ENCODE measurements at regions not wholly inside any gene's neighbourhood (a gene's known extent, or its start where the extent isn't known, plus 50 kb on each side); places are given as distances from the start of the nearest gene placed in this dataset.

- Mint-ChIP-seq H3K27me3 (ENCODE audit: low read depth in 3 of 3) (peaks cover 0 to 1% (median 0%) of the 10 kb centered on the region in 3 donors), H3K36me3 (no peaks in the 10 kb centered on the region), H3K27ac (no peak overlapping the region), H3K4me3 (no peak overlapping the region), H3K4me1 (peaks cover 10% of the 10 kb centered on the region), H3K9me3 (peaks cover 0 to 6% (median 3%) of the 10 kb centered on the region in 7 donors)
- Histone ChIP-seq H3K4me3 (replicated peaks in 1 of 3; ENCODE audit: low read depth in 2 of 3, low read length in 3 of 3) (no peak overlapping the region), H3K9me3 (replicated peaks in 1 of 2; ENCODE audit: control insufficient read depth in 1 of 2, insufficient read depth in 1 of 2, low read length in 2 of 2) (no peaks in the 10 kb centered on the region), H3K27me3 (ENCODE audit: control insufficient read depth in 2 of 2, insufficient read depth in 2 of 2, low read length in 2 of 2) (no peaks in the 10 kb centered on the region), H3K36me3 (replicated peaks in 1 of 2; ENCODE audit: control insufficient read depth in 1 of 2, insufficient read depth in 2 of 2, low read length in 2 of 2) (no peaks in the 10 kb centered on the region), H3K4me1 (ENCODE audit: control insufficient read depth in 1 of 2, insufficient read depth in 2 of 2, low read length in 2 of 2) (peaks cover 3 to 7% of the 10 kb centered on the region in 2 donors), H4K20me1 (ENCODE audit: insufficient read depth, low read length) (no peaks in the 10 kb centered on the region), H3K4me2 (replicated peaks; ENCODE audit: extremely low read depth, low read length, poor library complexity, severe bottlenecking) (no peak overlapping the region), H3K27ac (ENCODE audit: low read depth in 1 of 2, low read length in 2 of 2) (no peak overlapping the region), H3K79me2 (ENCODE audit: insufficient read depth, low read length) (no peaks in the 10 kb centered on the region), H3K9ac (ENCODE audit: insufficient read depth, low read length, poor library complexity, severe bottlenecking) (no peak overlapping the region), H2AFZ (ENCODE audit: insufficient read depth, low read depth, low read length, poor library complexity, severe bottlenecking) (no peak overlapping the region)
- peak; percentile 64 for TF ChIP-seq CTCF (IDR thresholded peaks at IDR 0.05)
- intact Hi-C loops (cut with micrococcal nuclease) = loop anchor here (5.0 kb wide), 1 partner anchor 495 kb away; no protein-coding TSS in a partner anchor
- no CpG with 5 or more reads among the region's 3 CpGs for WGBS (ENCODE audit: insufficient coverage)
- peak in 2 of 3 donors; percentile 32 to 35 for DNase-seq
Measured at GRCh38 chr12:104877103-104877705, 80.9 kb downstream of the SLC41A2 start.

- no peak overlapping the region for H3K27ac Mint-ChIP-seq
- H3K9me3 Mint-ChIP-seq = peaks cover 0 to 3% (median 0%) of the 10 kb centered on the region in 7 donors
- no peak overlapping the region for H3K9ac ChIP-seq (ENCODE audit: insufficient read depth, low read length, poor library complexity, severe bottlenecking)
- H3K4me3 ChIP-seq (replicated peaks in 1 of 3; ENCODE audit: low read depth in 2 of 3, low read length in 3 of 3) = no peak overlapping the region
- H3K36me3 ChIP-seq (replicated peaks in 1 of 2; ENCODE audit: control insufficient read depth in 1 of 2, insufficient read depth in 2 of 2, low read length in 2 of 2) = no peaks in the 10 kb centered on the region
- no peak overlapping the region for H3K4me3 Mint-ChIP-seq
- peaks cover 0 to 3% (median 0%) of the 10 kb centered on the region in 3 donors for H3K27me3 Mint-ChIP-seq (ENCODE audit: low read depth in 3 of 3)
- H3K4me1 ChIP-seq (ENCODE audit: control insufficient read depth in 1 of 2, insufficient read depth in 2 of 2, low read length in 2 of 2) = peaks cover 3 to 7% of the 10 kb centered on the region in 2 donors
- intact Hi-C loops (cut with micrococcal nuclease) = no loop called here
- peaks cover 10% of the 10 kb centered on the region for H3K4me1 Mint-ChIP-seq
- no peaks in the 10 kb centered on the region for H3K9me3 ChIP-seq (replicated peaks in 1 of 2; ENCODE audit: control insufficient read depth in 1 of 2, insufficient read depth in 1 of 2, low read length in 2 of 2)
- no peak overlapping the region for H3K27ac ChIP-seq (ENCODE audit: low read depth in 1 of 2, low read length in 2 of 2)
- H4K20me1 ChIP-seq (ENCODE audit: insufficient read depth, low read length) = no peaks in the 10 kb centered on the region
- H3K79me2 ChIP-seq (ENCODE audit: insufficient read depth, low read length) = no peaks in the 10 kb centered on the region
- no peak for TF ChIP-seq CTCF (IDR thresholded peaks at IDR 0.05)
- no peak overlapping the region for H2AFZ ChIP-seq (ENCODE audit: insufficient read depth, low read depth, low read length, poor library complexity, severe bottlenecking)
- WGBS (ENCODE audit: insufficient coverage) = no CpG with 5 or more reads among the region's 2 CpGs
- H3K4me2 ChIP-seq (replicated peaks; ENCODE audit: extremely low read depth, low read length, poor library complexity, severe bottlenecking) = no peak overlapping the region
- H3K36me3 Mint-ChIP-seq = no peaks in the 10 kb centered on the region
- peak in 1 of 3 donors; percentile 6 for DNase-seq
- no peaks in the 10 kb centered on the region for H3K27me3 ChIP-seq (ENCODE audit: control insufficient read depth in 2 of 2, insufficient read depth in 2 of 2, low read length in 2 of 2)
Measured at GRCh38 chr12:104873374-104873773, 84.7 kb downstream of the SLC41A2 start.
